ENCODE measurements at regions not wholly inside any gene's neighbourhood (a gene's known extent, or its start where the extent isn't known, plus 50 kb on each side); places are given as distances from the start of the nearest gene placed in this dataset.

DNA sequence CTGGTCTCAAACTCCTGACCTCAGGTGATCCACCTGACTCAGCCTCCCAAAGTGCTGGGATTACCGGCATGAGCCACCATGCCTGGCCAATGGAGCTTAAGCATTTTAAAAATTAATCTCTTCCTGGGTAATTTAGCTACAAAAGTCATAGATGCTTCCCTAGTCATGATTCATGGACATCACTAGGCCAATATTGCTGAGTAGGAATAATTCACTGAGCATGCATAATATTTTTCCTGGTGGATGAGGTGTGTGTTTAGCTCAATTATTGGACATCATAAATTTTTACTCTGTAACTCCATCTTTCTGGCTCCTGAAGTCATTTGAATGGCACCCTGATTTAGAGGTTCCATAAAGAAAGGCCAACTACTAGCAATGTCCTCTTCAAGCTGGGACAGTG lies 512.9 kb upstream of the AGTR1 start:
- Mint-ChIP-seq H3K9me3 (peaks cover 4% of the 10 kb centered on the region), H3K4me3 (no peak overlapping the region), H3K36me3 (no peaks in the 10 kb centered on the region), H3K27ac (no peak overlapping the region), H3K27me3 (no peaks in the 10 kb centered on the region), H3K4me1 (no peaks in the 10 kb centered on the region)
- DNase-seq, result no peak

DNA sequence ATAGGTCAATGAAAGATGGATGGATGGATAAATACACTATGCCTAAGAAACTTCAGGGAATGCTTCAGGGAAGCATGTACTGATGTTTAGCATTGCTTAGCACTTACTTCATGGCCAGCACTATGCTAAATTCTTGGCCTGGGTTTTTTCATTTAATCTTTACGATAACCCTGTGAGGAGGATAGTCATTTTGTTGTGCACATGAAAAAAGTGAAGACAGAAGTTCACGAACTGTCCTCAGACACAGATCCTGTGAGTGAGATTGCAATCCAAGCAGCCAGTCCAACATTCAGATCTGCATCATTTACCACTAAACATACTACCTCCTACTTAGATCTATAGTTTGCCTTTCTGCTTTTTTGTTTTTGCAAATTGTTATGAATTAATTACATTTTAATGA lies 510.8 kb upstream of the AGTR1 start:
- H3K27ac Mint-ChIP-seq, result no peak overlapping the region
- no peaks in the 10 kb centered on the region for H3K4me1 Mint-ChIP-seq
- H3K27me3 Mint-ChIP-seq, result no peaks in the 10 kb centered on the region
- no peak overlapping the region for H3K4me3 Mint-ChIP-seq
- no peaks in the 10 kb centered on the region for H3K9me3 Mint-ChIP-seq
- no peaks in the 10 kb centered on the region for H3K36me3 Mint-ChIP-seq
- DNase-seq, result no peak

DNA sequence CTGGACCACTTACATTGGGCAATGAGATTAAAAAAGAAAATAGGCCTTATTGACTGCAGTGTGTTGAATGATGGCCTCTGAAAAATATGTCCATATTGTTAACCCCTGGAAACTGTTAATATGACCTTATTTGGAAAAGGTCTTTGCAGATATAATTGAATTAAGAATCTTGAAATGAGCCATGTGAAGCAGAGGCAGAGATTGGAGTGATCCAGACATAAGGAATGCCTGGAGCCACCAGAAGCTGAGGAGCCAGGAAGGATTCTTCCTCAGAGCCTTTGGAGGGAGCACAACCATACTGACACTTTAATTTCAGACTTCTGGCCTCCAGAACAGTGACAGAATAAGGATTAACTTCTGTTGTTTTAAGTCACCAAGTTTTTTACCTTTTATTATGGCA lies 510.4 kb upstream of the AGTR1 start:
- no peaks in the 10 kb centered on the region for H3K36me3 Mint-ChIP-seq
- H3K4me3 Mint-ChIP-seq, result no peak overlapping the region
- H3K27ac Mint-ChIP-seq, result no peak overlapping the region
- H3K27me3 Mint-ChIP-seq, result no peaks in the 10 kb centered on the region
- DNase-seq, result no peak
- H3K4me1 Mint-ChIP-seq, result no peaks in the 10 kb centered on the region
- H3K9me3 Mint-ChIP-seq, result no peaks in the 10 kb centered on the region

DNA sequence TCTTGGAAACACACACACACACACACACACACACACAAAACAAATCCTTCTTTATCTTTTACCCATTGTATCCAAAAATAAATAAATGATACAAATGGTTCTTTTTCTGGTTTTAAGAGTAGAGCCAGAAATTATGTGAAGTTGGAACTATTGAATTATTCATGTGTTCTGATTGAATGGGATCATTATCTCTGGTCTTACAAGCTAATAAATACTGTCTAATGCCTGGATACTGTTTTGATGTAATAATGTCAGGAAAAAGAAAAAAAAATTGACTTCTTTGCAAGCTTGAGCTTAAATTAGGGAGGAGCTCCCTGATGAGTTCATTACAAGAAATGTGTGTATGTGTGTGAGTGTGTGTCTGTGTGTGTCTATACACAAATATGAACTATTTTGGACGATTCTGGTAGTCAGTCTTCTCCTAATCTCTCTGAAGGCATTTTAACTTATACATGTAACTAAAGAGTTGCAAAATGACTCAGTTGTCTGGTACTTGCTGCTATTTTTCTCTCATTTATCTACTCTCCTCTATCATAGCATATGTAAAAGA lies 507.2 kb upstream of the AGTR1 start:
- Mint-ChIP-seq H3K36me3 (no peaks in the 10 kb centered on the region), H3K9me3 (peaks cover 1% of the 10 kb centered on the region), H3K4me1 (no peaks in the 10 kb centered on the region), H3K27me3 (no peaks in the 10 kb centered on the region), H3K27ac (no peak overlapping the region), H3K4me3 (no peak overlapping the region)
- DNase-seq, result no peak

DNA sequence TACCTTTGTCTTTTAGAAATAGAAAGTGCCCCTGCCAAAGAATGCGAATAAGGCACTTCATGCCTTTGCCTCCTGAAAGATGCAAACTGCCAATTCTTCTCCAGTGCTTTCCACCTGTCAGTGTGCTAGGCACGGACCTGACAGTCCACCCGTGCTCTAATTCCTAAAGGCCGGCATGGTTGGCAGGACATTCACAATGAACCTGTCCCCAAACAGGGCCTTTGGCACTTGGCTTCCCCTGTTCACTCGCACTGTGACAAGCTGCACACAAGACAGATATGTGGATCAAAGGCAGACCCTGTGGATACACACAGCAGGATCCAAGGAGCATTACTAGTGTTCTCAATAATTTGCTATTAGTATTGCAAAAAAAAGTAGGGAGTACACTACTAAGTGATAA lies 505.7 kb upstream of the AGTR1 start:
- Mint-ChIP-seq H3K4me1 (no peaks in the 10 kb centered on the region), H3K9me3 (peaks cover 8% of the 10 kb centered on the region), H3K36me3 (no peaks in the 10 kb centered on the region), H3K27ac (no peak overlapping the region), H3K27me3 (no peaks in the 10 kb centered on the region), H3K4me3 (no peak overlapping the region)
- DNase-seq, result no peak

DNA sequence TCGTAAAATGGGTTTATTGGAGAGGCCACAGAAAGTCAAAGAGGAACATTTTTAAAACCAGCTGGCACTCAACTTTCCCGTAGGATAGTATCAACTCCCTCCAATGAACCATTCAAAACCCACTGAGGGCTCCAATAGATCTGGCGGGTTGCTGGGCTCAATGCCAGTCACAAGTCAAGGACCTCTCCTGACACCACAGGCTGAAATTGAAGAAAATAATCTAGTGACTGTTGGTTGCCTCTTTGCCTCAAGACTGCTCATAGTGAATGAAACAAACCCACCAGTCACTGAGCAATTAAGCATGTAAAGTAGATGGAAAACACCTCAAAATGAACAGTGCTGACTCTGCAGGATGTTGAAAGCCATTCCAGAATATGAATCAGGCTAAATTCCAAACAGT lies 500.6 kb upstream of the AGTR1 start:
- Mint-ChIP-seq H3K4me1 (no peaks in the 10 kb centered on the region), H3K27ac (no peak overlapping the region), H3K27me3 (no peaks in the 10 kb centered on the region), H3K9me3 (peaks cover 9% of the 10 kb centered on the region), H3K4me3 (no peak overlapping the region), H3K36me3 (no peaks in the 10 kb centered on the region)
- no peak for DNase-seq

DNA sequence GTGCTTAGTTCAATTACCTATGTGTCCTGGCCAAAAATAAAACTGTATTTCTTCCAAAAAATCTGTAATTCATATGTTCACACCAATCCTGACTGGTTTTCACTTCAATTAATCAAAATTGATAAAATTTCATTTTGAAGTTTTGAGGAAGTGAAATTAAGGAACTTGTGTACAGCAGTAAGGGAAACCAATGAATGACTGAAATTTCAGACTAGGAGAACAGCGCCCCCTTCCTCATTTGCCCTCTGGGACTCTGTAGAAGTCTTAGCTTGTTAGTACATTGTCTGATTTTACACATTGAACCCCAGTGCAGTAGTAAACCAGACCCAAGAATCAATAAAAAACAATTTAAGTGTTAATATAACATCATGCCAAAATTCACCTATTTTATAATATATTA lies 495.3 kb upstream of the AGTR1 start:
- H3K4me1 Mint-ChIP-seq, result no peaks in the 10 kb centered on the region
- no peak overlapping the region for H3K27ac Mint-ChIP-seq
- H3K4me3 Mint-ChIP-seq, result no peak overlapping the region
- DNase-seq, result no peak
- no peaks in the 10 kb centered on the region for H3K36me3 Mint-ChIP-seq
- H3K27me3 Mint-ChIP-seq, result no peaks in the 10 kb centered on the region
- peaks cover 1% of the 10 kb centered on the region for H3K9me3 Mint-ChIP-seq

DNA sequence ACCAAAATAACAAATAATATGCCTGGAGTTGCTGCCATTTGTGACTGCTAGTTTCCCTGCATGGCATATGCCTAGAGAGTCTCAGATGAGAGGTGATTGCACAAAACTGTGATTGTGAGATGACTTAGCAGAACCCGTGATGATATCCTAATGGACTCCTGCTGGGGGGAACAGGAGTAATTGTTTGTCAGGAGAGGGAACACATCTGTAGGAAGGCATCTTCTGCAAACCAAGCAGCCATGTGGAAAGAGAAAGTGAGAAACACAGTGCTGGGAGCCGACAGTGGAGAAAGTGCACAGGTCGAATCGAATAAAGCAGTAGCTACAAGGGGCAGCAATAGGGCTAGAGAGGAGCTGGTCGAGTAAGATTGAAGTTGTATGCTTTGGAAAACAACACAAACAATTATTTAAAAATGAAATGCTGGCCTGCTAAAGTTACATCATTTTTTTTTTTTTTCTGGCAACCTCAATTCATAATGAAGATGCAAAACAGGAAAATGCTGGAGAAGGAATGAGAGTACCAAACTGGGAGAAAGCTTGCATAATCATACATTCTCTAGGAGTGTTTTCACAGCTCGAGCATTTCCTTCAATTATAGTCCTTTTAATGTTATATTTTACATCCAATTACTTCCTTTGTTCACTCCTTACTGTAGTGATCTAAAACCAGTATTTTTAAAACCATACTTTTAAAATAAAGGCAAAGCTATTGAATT lies 494.2 kb upstream of the AGTR1 start:
- H3K36me3 Mint-ChIP-seq, result no peaks in the 10 kb centered on the region
- H3K4me1 Mint-ChIP-seq, result no peaks in the 10 kb centered on the region
- H3K27ac Mint-ChIP-seq, result no peak overlapping the region
- DNase-seq, result no peak
- peaks cover 1% of the 10 kb centered on the region for H3K9me3 Mint-ChIP-seq
- H3K4me3 Mint-ChIP-seq, result no peak overlapping the region
- H3K27me3 Mint-ChIP-seq, result no peaks in the 10 kb centered on the region

DNA sequence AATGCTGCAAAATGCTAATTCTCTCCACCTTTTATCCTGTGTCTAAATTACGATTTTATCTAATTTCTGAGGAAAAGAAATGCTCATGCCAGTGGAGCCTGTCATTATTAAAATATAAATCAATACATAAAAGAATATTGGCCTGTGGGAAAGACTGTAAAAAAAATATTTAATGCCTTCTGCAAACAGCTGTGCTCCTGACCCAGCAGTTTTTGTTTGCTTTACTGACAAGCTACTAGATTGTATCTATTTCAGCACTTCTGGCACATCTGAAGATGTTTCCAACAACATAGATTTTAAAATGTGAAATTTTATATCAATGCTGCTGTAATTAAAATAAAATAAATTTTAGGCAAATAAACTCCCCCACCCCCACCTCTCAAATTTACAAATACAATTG lies 493.6 kb upstream of the AGTR1 start:
- Mint-ChIP-seq H3K27me3 (no peaks in the 10 kb centered on the region), H3K36me3 (no peaks in the 10 kb centered on the region), H3K9me3 (peaks cover 1% of the 10 kb centered on the region), H3K27ac (no peak overlapping the region), H3K4me1 (no peaks in the 10 kb centered on the region), H3K4me3 (no peak overlapping the region)
- DNase-seq, result no peak

DNA sequence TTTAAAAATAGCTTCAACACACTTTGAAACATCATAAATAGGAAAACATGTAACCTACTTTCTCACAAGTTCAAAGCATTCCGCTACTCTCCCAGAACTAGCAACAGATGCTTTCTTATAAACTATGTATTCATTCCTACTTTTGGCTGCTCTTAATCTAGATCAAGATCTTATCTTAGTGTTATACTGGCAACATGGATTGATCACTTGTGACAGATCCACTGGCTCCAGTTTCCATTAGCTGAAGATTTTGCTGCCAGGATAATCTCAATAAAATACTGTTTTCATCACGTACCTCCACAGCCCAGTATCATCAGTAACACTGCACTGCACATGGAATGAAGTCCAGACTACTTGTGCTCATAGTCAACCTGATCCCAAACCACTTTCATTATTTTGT lies 491.7 kb upstream of the AGTR1 start:
- H3K4me1 Mint-ChIP-seq, result no peaks in the 10 kb centered on the region
- H3K27me3 Mint-ChIP-seq, result no peaks in the 10 kb centered on the region
- H3K36me3 Mint-ChIP-seq, result no peaks in the 10 kb centered on the region
- H3K27ac Mint-ChIP-seq, result no peak overlapping the region
- H3K4me3 Mint-ChIP-seq, result no peak overlapping the region
- DNase-seq, result no peak
- H3K9me3 Mint-ChIP-seq, result no peaks in the 10 kb centered on the region

DNA sequence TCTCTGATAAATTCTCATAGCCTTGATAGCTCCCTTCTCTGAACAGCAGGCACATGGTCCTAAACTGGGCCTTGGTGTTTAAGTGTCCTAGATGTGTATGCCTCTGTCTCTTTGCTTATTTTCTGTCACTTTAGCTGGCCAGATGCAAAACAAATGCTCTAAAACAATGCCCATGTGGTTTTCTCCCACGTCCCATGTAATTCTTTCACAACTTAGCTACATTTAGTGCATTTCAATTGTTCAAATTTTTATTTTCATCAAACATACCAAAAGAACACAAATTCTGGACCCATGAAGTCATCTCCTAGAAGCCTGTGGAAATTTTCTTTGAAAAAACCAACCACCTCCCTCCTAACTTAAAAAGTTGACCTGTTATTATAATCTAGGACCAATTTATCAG lies 491.3 kb upstream of the AGTR1 start:
- Mint-ChIP-seq H3K4me1 (no peaks in the 10 kb centered on the region), H3K27me3 (no peaks in the 10 kb centered on the region), H3K4me3 (no peak overlapping the region), H3K9me3 (no peaks in the 10 kb centered on the region), H3K36me3 (no peaks in the 10 kb centered on the region), H3K27ac (no peak overlapping the region)
- no peak for DNase-seq

DNA sequence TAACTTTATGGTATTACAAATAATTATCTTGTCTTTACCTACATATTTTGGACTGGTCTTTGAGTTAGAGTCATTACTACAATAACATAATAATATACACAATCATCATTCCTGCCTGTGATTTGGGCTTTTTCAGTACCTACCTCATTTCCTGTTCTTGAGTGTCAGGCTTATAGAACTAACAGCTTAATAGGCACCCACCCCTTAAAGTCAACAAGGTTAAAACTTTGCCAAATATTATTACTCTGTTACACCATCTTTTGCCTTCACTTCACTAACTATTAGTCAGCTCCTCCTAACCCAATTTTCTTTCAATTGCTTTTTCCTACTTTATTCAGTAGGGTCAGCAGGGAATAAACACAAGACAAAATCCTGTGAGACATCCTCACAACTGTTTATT lies 488.7 kb upstream of the AGTR1 start:
- H3K4me1 Mint-ChIP-seq, result no peaks in the 10 kb centered on the region
- H3K27ac Mint-ChIP-seq, result no peak overlapping the region
- H3K27me3 Mint-ChIP-seq, result no peaks in the 10 kb centered on the region
- DNase-seq, result no peak
- H3K4me3 Mint-ChIP-seq, result no peak overlapping the region
- H3K36me3 Mint-ChIP-seq, result no peaks in the 10 kb centered on the region
- H3K9me3 Mint-ChIP-seq, result no peaks in the 10 kb centered on the region

DNA sequence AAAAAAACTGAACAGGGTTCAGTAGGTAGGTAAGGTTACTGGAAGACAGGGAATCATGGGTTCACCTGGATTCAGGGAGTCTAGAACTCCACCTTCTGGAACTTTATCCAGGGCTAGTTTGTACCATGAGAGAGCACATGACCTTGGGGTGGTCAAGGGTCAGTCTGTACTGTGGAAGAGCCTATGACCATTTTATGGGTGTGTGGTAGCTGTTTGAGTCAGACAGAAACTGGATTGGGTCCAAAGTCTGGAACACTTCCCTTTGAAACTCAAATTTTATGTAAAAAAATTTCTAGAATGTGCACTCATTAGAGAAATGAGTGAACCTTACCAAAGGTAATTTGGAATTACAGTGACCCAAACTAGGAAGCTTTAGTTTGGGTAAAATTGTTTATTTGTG lies 486.0 kb upstream of the AGTR1 start:
- no peaks in the 10 kb centered on the region for H3K9me3 Mint-ChIP-seq
- H3K36me3 Mint-ChIP-seq, result no peaks in the 10 kb centered on the region
- H3K4me3 Mint-ChIP-seq, result no peak overlapping the region
- no peak overlapping the region for H3K27ac Mint-ChIP-seq
- no peaks in the 10 kb centered on the region for H3K4me1 Mint-ChIP-seq
- no peaks in the 10 kb centered on the region for H3K27me3 Mint-ChIP-seq
- DNase-seq, result no peak

DNA sequence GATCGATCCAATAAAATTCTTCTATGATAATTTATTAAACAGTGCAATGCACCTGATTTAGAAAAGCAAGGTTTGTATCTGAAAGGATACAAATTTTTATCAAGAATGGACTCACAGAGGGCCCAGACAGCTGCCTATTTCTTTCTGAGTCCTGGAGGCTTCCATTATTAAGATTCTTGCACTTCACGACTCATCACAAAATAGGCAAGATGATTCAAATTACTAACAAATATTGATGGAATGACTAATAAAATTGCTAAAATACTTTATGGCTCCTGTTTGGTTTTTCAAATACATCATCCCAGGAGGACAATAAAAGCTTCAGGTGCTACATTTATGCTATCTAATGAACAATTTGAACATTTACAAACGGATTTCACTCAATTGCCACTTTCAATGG lies 483.0 kb upstream of the AGTR1 start:
- Mint-ChIP-seq H3K27me3 (no peaks in the 10 kb centered on the region), H3K4me3 (no peak overlapping the region), H3K36me3 (no peaks in the 10 kb centered on the region)

DNA sequence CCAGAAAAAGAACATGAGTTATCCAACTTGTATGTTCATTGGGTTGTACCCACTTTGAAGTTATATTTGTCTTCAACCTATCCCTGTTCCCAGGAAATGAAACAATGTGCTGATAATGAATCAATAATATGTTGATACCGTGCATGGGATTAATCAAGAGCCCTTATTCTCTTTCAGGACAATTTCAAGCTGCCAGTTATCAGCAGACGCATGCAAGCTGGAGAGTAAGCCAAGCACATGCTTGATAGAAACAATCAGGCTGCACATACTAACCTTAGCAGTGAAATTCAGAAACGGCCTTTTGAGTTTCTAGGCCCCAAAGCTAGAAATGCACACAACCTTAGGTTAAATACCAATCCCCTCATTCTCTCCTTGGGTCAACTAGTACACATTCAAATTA lies 480.4 kb upstream of the AGTR1 start:
- no peaks in the 10 kb centered on the region for H3K9me3 Mint-ChIP-seq
- H3K4me1 Mint-ChIP-seq, result no peaks in the 10 kb centered on the region
- H3K36me3 Mint-ChIP-seq, result no peaks in the 10 kb centered on the region
- H3K27me3 Mint-ChIP-seq, result no peaks in the 10 kb centered on the region
- no peak overlapping the region for H3K4me3 Mint-ChIP-seq
- no peak for DNase-seq
- no peak overlapping the region for H3K27ac Mint-ChIP-seq

More for the DNA sequence above, 483.0 kb upstream of the AGTR1 start:
- Mint-ChIP-seq H3K27ac (no peak overlapping the region), H3K9me3 (no peaks in the 10 kb centered on the region), H3K4me1 (no peaks in the 10 kb centered on the region)
- no peak for DNase-seq

DNA sequence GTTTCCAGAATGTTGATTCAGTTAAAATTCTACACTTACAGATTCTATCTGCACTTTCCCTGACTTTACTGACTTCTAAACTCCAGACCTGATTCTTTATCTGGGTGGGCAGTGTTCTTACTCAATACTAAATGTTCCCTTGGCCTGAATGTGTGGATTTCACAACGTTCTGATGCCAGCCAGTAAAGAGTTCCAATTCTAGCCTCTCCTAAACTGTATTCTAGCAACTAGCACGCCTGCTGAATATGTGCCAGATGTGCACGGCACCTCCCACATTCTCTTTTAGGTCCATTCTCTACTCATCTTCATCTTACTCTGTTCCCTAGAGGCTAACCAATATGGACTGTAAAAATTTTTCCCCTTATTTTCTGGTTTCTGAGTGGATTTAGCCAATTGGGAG lies 479.5 kb upstream of the AGTR1 start:
- no peak overlapping the region for H3K27ac Mint-ChIP-seq
- H3K4me3 Mint-ChIP-seq, result no peak overlapping the region
- H3K9me3 Mint-ChIP-seq, result no peaks in the 10 kb centered on the region
- no peaks in the 10 kb centered on the region for H3K36me3 Mint-ChIP-seq
- no peak for DNase-seq
- H3K27me3 Mint-ChIP-seq, result no peaks in the 10 kb centered on the region
- no peaks in the 10 kb centered on the region for H3K4me1 Mint-ChIP-seq

All from activated naive CD8-positive, alpha-beta T cell treated with anti-CD3 and anti-CD28 coated beads for 36 hours (primary cell).